Breast epithelium (tissue), 3 donors: ENCODE measurements at regions not wholly inside any gene's neighbourhood (a gene's known extent, or its start where the extent isn't known, plus 50 kb on each side); places are given as distances from the start of the nearest gene placed in this dataset.

ENCODE experiments used
- CTCF ChIP-seq, 3 donors: fragments of 450-650 bp; IDR thresholded peaks; one replicate each; pipeline ENCODE4 v1.5.1; 2016 to 2017; ENCODE audit warnings: antibody characterized with exemption in 3 of 3, mild to moderate bottlenecking in 3 of 3, moderate library complexity in 3 of 3
- POLR2A ChIP-seq: fragments of 450-650 bp; IDR thresholded peaks from one replicate; pipeline ENCODE4 v1.6.1; 2016; ENCODE audit warnings: antibody characterized with exemption, mild to moderate bottlenecking, moderate library complexity

- TF ChIP-seq CTCF (IDR thresholded peaks at IDR 0.05) (no peak), POLR2A (no peak)
Measured at GRCh38 chr18:30135938-30136337, 906.6 kb downstream of the DSC3 start.
